ENCODE measurements at regions not wholly inside any gene's neighbourhood (a gene's known extent, or its start where the extent isn't known, plus 50 kb on each side); places are given as distances from the start of the nearest gene placed in this dataset.

DNA sequence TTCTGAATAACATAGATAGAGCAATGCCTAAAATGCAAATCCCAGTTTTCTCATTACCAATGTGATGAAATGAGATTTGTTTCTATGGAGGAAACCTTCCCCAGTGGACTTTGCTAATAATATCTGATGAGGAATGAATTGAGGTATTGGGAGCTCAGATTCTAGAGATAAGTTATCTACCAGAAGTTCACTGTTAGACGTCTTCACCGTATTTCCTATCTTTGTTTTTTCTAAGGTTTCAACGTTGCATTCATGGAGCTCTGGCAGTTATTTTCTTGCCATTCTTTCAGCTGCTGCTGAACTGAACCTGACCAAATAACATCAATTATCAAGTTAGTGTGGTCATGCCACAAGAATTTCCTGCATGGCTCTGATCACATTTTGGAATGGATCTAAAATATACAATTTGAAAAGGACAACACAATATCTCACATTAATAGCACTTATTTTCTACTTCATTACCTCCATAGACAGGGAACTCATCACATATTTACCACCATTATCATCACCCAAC, 511.8 kb upstream of the LCORL start:
- H3K36me3 Mint-ChIP-seq = no peaks in the 10 kb centered on the region
- POLR2A ChIA-PET = interaction anchor here (0.6 kb wide), 1 partner anchor 767 kb away, joined by 3 read pairs; no protein-coding TSS in a partner anchor
- intact Hi-C loops (cut with micrococcal nuclease) = no loop called here
- peaks cover 0 to 6% (median 0%) of the 10 kb centered on the region in 11 donors for H3K9me3 Mint-ChIP-seq
- H3K9me3 ChIP-seq (ENCODE audit: control insufficient read depth in 2 of 3, low read length in 3 of 3) = no peaks in the 10 kb centered on the region
- no peaks in the 10 kb centered on the region for H3K27me3 ChIP-seq (ENCODE audit: control insufficient read depth in 2 of 2, insufficient read depth in 2 of 2, low read length in 2 of 2)
- CTCF ChIA-PET = no interaction called here
- DNase-seq (no peak), ATAC-seq (no peak)
- no peak overlapping the region for H3K27ac ChIP-seq (ENCODE audit: low read depth, low read length)
- no peaks in the 10 kb centered on the region for H3K4me1 ChIP-seq (ENCODE audit: control insufficient read depth in 2 of 2, insufficient read depth in 2 of 2, low read length in 2 of 2)
- H3K4me3 Mint-ChIP-seq = no peak overlapping the region
- H3K27ac Mint-ChIP-seq = no peak overlapping the region
- H3K36me3 ChIP-seq (ENCODE audit: control insufficient read depth in 2 of 3, insufficient read depth in 3 of 3, low read length in 3 of 3) = no peaks in the 10 kb centered on the region
- no peaks in the 10 kb centered on the region for H3K4me1 Mint-ChIP-seq
- no peak overlapping the region for H3K4me3 ChIP-seq (ENCODE audit: low read length)
- H3K27me3 Mint-ChIP-seq = peaks cover 0 to 24% (median 7%) of the 10 kb centered on the region in 5 donors

GRCh38 chr4:18531731-18532130, 510.2 kb upstream of the LCORL start:
- ChIA-PET CTCF (no interaction called here), POLR2A (interaction anchor here (0.6 kb wide), 1 partner anchor 1432 kb away, joined by 3 read pairs; no protein-coding TSS in a partner anchor)
- Mint-ChIP-seq H3K4me3 (no peak overlapping the region), H3K27me3 (peaks cover 0 to 13% (median 0%) of the 10 kb centered on the region in 5 donors), H3K4me1 (no peaks in the 10 kb centered on the region), H3K27ac (no peak overlapping the region), H3K9me3 (peaks cover 0 to 6% (median 0%) of the 10 kb centered on the region in 11 donors), H3K36me3 (no peaks in the 10 kb centered on the region)
- H3K36me3 ChIP-seq (ENCODE audit: control insufficient read depth in 2 of 3, insufficient read depth in 3 of 3, low read length in 3 of 3) = no peaks in the 10 kb centered on the region
- no peak overlapping the region for H3K27ac ChIP-seq (ENCODE audit: low read depth, low read length)
- H3K9me3 ChIP-seq (ENCODE audit: control insufficient read depth in 2 of 3, low read length in 3 of 3) = no peaks in the 10 kb centered on the region
- H3K4me3 ChIP-seq (ENCODE audit: low read length) = no peak overlapping the region
- H3K4me1 ChIP-seq (ENCODE audit: control insufficient read depth in 2 of 2, insufficient read depth in 2 of 2, low read length in 2 of 2) = no peaks in the 10 kb centered on the region
- H3K27me3 ChIP-seq (ENCODE audit: control insufficient read depth in 2 of 2, insufficient read depth in 2 of 2, low read length in 2 of 2) = no peaks in the 10 kb centered on the region
- no peak for ATAC-seq
- intact Hi-C loops (cut with micrococcal nuclease) = no loop called here
- DNase-seq = no peak

DNA sequence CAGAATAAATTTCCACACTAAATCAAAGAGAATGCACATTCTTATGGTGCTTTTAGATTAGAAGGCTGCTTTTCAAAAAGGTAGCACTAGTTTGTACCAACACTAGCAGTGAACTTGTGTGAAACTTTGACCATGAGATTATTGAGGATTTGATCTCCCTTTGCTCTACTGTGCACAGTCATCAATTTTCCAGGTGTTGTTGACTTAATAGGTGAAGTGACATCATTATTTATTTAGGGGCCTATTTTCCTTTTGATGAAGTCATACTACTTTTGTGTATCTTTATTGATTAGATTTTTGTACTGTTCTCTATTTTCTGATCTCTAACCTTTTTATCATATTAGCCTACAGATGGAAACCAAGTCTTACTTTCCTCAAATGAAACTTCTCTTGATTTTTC, 507.9 kb upstream of the LCORL start:
- Mint-ChIP-seq H3K36me3 (no peaks in the 10 kb centered on the region), H3K27ac (no peak overlapping the region), H3K9me3 (no peaks in the 10 kb centered on the region), H3K4me3 (no peak overlapping the region), H3K27me3 (peaks cover 0 to 4% (median 0%) of the 10 kb centered on the region in 5 donors), H3K4me1 (no peaks in the 10 kb centered on the region)
- ChIA-PET POLR2A (no interaction called here), CTCF (no interaction called here)
- Histone ChIP-seq H3K36me3 (ENCODE audit: control insufficient read depth in 2 of 3, insufficient read depth in 3 of 3, low read length in 3 of 3) (no peaks in the 10 kb centered on the region), H3K4me3 (ENCODE audit: low read length) (no peak overlapping the region), H3K4me1 (ENCODE audit: control insufficient read depth in 2 of 2, insufficient read depth in 2 of 2, low read length in 2 of 2) (no peaks in the 10 kb centered on the region), H3K27ac (ENCODE audit: low read depth, low read length) (no peak overlapping the region), H3K9me3 (ENCODE audit: control insufficient read depth in 2 of 3, low read length in 3 of 3) (no peaks in the 10 kb centered on the region), H3K27me3 (ENCODE audit: control insufficient read depth in 2 of 2, insufficient read depth in 2 of 2, low read length in 2 of 2) (no peaks in the 10 kb centered on the region)
- ATAC-seq (no peak), DNase-seq (no peak)
- intact Hi-C loops (cut with micrococcal nuclease) = no loop called here

DNA sequence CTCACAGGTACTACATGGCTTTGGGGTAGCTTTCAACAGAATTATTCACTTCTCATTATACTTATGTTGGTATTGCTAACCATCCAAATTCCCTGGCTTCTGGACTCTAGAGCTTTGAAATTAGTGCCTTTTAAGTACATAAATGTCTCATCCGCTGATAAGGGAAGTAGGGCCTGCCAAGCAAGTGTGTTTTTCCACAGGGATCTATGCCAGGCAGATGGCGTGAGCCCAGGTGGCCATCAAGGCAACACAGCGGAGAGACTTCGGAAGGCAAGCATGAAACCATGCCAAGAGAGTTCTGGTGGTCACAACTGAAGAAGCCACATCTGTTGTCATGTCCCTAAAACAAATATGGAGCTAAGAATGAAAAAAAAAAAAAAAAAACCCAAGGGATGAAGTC, 503.1 kb upstream of the LCORL start:
- no peaks in the 10 kb centered on the region for H3K4me1 Mint-ChIP-seq
- no peaks in the 10 kb centered on the region for H3K27me3 ChIP-seq (ENCODE audit: control insufficient read depth in 2 of 2, insufficient read depth in 2 of 2, low read length in 2 of 2)
- no peak overlapping the region for H3K27ac ChIP-seq (ENCODE audit: low read depth, low read length)
- DNase-seq (no peak), ATAC-seq (no peak)
- no peaks in the 10 kb centered on the region for H3K36me3 ChIP-seq (ENCODE audit: control insufficient read depth in 2 of 3, insufficient read depth in 3 of 3, low read length in 3 of 3)
- H3K9me3 ChIP-seq (ENCODE audit: control insufficient read depth in 2 of 3, low read length in 3 of 3) = no peaks in the 10 kb centered on the region
- ChIA-PET POLR2A (no interaction called here), CTCF (no interaction called here)
- no peaks in the 10 kb centered on the region for H3K4me1 ChIP-seq (ENCODE audit: control insufficient read depth in 2 of 2, insufficient read depth in 2 of 2, low read length in 2 of 2)
- H3K27me3 Mint-ChIP-seq = peaks cover 0 to 4% (median 0%) of the 10 kb centered on the region in 5 donors
- no peak overlapping the region for H3K4me3 Mint-ChIP-seq
- H3K9me3 Mint-ChIP-seq = no peaks in the 10 kb centered on the region
- intact Hi-C loops (cut with micrococcal nuclease) = no loop called here
- H3K4me3 ChIP-seq (ENCODE audit: low read length) = no peak overlapping the region
- no peaks in the 10 kb centered on the region for H3K36me3 Mint-ChIP-seq
- no peak overlapping the region for H3K27ac Mint-ChIP-seq

GRCh38 chr4:18518098-18518497, 496.5 kb upstream of the LCORL start:
- H3K4me1 Mint-ChIP-seq = no peaks in the 10 kb centered on the region
- POLR2A ChIA-PET = no interaction called here
- H3K27ac Mint-ChIP-seq = no peak overlapping the region
- CTCF ChIA-PET = no interaction called here
- H3K36me3 Mint-ChIP-seq = no peaks in the 10 kb centered on the region
- ATAC-seq (no peak), DNase-seq (no peak)
- no peak overlapping the region for H3K4me3 ChIP-seq (ENCODE audit: low read length)
- no peak overlapping the region for H3K27ac ChIP-seq (ENCODE audit: low read depth, low read length)
- no peaks in the 10 kb centered on the region for H3K27me3 ChIP-seq (ENCODE audit: control insufficient read depth in 2 of 2, insufficient read depth in 2 of 2, low read length in 2 of 2)
- intact Hi-C loops (cut with micrococcal nuclease) = loop anchor here in 1 of 2 donors (10.0 kb wide), 1 partner anchor 57 kb away; no protein-coding TSS in a partner anchor
- H3K27me3 Mint-ChIP-seq = peaks cover 0 to 13% (median 7%) of the 10 kb centered on the region in 5 donors
- H3K4me1 ChIP-seq (ENCODE audit: control insufficient read depth in 2 of 2, insufficient read depth in 2 of 2, low read length in 2 of 2) = no peaks in the 10 kb centered on the region
- H3K9me3 Mint-ChIP-seq = peaks cover 0 to 4% (median 0%) of the 10 kb centered on the region in 11 donors
- no peaks in the 10 kb centered on the region for H3K36me3 ChIP-seq (ENCODE audit: control insufficient read depth in 2 of 3, insufficient read depth in 3 of 3, low read length in 3 of 3)
- no peaks in the 10 kb centered on the region for H3K9me3 ChIP-seq (ENCODE audit: control insufficient read depth in 2 of 3, low read length in 3 of 3)
- no peak overlapping the region for H3K4me3 Mint-ChIP-seq

- no peak overlapping the region for H3K27ac Mint-ChIP-seq
- H3K4me3 Mint-ChIP-seq = no peak overlapping the region
- CTCF ChIA-PET = no interaction called here
- no peak for ATAC-seq
- peaks cover 0 to 9% (median 7%) of the 10 kb centered on the region in 5 donors for H3K27me3 Mint-ChIP-seq
- POLR2A ChIA-PET = no interaction called here
- peaks cover 0 to 7% (median 0%) of the 10 kb centered on the region in 11 donors for H3K9me3 Mint-ChIP-seq
- H3K27me3 ChIP-seq (ENCODE audit: control insufficient read depth in 2 of 2, insufficient read depth in 2 of 2, low read length in 2 of 2) = no peaks in the 10 kb centered on the region
- no peaks in the 10 kb centered on the region for H3K36me3 ChIP-seq (ENCODE audit: control insufficient read depth in 2 of 3, insufficient read depth in 3 of 3, low read length in 3 of 3)
- DNase-seq = no peak
- H3K9me3 ChIP-seq (ENCODE audit: control insufficient read depth in 2 of 3, low read length in 3 of 3) = no peaks in the 10 kb centered on the region
- H3K27ac ChIP-seq (ENCODE audit: low read depth, low read length) = no peak overlapping the region
- no peaks in the 10 kb centered on the region for H3K4me1 Mint-ChIP-seq
- no peak overlapping the region for H3K4me3 ChIP-seq (ENCODE audit: low read length)
- intact Hi-C loops (cut with micrococcal nuclease) = loop anchor here in 1 of 2 donors (10.0 kb wide), 1 partner anchor 61 kb away; no protein-coding TSS in a partner anchor
- H3K4me1 ChIP-seq (ENCODE audit: control insufficient read depth in 2 of 2, insufficient read depth in 2 of 2, low read length in 2 of 2) = no peaks in the 10 kb centered on the region
- no peaks in the 10 kb centered on the region for H3K36me3 Mint-ChIP-seq
Measured at GRCh38 chr4:18513861-18514260, 492.3 kb upstream of the LCORL start.

- H3K9me3 Mint-ChIP-seq = peaks cover 0 to 7% (median 0%) of the 10 kb centered on the region in 11 donors
- DNase-seq (no peak), ATAC-seq (no peak)
- H3K27ac Mint-ChIP-seq = no peak overlapping the region
- H3K4me1 ChIP-seq (ENCODE audit: control insufficient read depth in 2 of 2, insufficient read depth in 2 of 2, low read length in 2 of 2) = no peaks in the 10 kb centered on the region
- peaks cover 0 to 4% (median 4%) of the 10 kb centered on the region in 5 donors for H3K27me3 Mint-ChIP-seq
- H3K4me3 Mint-ChIP-seq = no peak overlapping the region
- H3K27me3 ChIP-seq (ENCODE audit: control insufficient read depth in 2 of 2, insufficient read depth in 2 of 2, low read length in 2 of 2) = no peaks in the 10 kb centered on the region
- no peak overlapping the region for H3K27ac ChIP-seq (ENCODE audit: low read depth, low read length)
- intact Hi-C loops (cut with micrococcal nuclease) = loop anchor here in 1 of 2 donors (10.0 kb wide), 1 partner anchor 62 kb away; no protein-coding TSS in a partner anchor
- H3K9me3 ChIP-seq (ENCODE audit: control insufficient read depth in 2 of 3, low read length in 3 of 3) = no peaks in the 10 kb centered on the region
- ChIA-PET POLR2A (no interaction called here), CTCF (no interaction called here)
- H3K4me1 Mint-ChIP-seq = no peaks in the 10 kb centered on the region
- H3K36me3 Mint-ChIP-seq = no peaks in the 10 kb centered on the region
- H3K4me3 ChIP-seq (ENCODE audit: low read length) = no peak overlapping the region
- no peaks in the 10 kb centered on the region for H3K36me3 ChIP-seq (ENCODE audit: control insufficient read depth in 2 of 3, insufficient read depth in 3 of 3, low read length in 3 of 3)
Measured at GRCh38 chr4:18512718-18513117, 491.2 kb upstream of the LCORL start.
